ENCODE measurements at regions not wholly inside any gene's neighbourhood (a gene's known extent, or its start where the extent isn't known, plus 50 kb on each side); places are given as distances from the start of the nearest gene placed in this dataset.

DNA sequence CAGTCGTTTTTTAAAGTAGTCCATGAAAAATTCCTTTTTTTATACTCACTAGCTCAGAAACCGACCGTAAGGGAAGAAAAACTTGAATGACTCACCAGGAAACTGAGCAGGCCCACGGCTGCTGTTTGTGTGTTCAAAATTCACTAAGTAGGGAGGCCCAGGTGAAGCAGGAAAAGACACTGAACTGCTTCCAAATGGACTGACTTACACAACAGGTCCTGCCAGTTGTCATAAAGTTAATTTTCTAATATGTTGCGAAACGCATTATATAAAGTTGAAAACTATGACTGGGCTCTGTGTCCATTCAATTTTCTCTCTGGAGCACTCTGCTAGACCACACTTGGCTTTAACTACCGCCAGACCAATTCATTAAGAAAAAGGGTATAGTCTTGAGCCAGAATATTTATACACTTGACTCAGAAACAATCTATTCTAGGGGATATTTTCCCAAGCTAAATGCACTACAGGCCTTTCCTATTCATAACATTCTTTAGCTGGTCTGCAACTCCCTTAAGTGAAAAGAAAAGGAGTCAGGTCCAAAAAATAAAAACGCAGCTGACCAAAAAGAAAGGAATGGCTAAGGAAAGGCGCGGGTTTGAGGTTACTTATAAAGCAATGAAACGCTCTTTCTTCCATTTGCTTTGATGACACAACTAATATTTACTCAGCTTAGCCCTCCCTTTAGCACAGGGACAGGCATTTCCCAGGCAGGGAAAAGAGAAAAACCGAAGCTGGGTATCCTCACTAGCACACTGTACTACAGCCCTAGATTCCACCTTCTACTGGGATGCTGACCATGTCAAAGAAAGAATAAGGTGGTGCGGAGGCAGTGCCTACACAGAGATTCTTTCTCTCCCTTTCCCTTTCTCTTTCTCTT, 306.3 kb upstream of the ESRRG start:
- DNase-seq, result no peak

DNA sequence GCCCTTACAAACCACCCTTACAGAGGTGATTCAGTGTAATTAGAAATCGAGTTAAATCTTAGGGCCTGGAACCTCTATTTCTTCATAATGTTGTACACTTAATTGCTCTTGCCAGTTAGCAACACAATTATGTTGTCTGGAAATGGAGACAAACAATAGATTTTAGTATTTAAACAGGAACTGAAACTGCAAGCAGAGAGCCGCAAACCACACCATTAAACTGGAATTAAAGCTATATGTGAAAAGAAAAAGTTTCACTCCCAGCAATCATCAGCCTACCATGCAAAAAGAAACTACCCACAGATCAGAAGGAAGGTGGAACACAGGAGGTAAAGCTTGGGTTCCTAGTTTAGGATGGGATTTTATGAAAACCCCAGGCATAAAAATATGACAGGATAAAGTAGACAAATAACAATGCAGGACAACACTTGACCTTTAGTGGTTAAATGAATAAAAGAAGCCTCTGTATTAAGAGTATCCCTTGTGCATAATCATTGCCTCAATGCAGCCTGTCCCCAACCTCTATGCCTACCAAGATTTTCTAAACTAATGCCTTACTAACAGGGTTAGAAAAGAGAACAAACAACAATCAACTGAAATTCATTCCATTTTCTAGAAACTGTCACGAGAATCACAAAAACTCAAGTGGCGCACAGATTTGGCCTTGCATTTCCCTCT, 304.3 kb upstream of the ESRRG start:
- DNase-seq, result no peak

DNA sequence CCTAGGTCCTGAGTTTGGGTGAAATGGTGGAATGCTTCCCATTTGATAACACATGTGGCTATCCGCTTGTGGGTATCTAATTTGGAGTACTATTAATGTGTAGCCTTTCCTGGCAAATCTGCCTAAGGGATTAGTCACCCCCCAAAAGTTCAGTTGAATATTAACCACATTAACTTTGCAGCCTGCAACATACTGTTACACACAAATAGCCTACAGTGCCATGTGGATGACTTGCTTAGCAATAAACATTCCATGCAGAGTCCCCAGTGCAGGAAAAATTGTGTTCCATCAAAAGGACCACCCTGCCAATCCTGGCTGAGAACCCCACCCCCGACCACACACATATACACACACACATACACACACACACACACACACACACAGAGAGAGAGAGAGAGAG, 303.3 kb upstream of the ESRRG start:
- DNase-seq, result no peak

DNA sequence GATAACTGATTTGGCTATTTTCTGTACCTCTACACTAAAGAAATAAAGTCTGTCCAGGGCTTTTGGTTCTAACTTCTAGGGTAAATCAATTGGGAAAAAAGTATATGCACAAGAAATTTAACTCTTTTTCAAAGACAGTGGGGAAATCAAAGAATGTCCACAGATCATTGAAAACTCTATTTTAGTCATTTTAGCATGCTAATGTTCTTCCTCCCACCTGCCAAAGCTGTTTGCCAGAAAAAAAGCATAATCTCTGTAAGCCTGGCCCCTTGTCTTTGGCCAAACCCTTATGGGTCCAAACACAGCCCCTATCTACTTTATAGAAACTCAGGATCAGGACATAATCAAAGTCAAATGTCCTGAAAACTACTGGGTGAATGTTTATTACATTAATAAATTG, 302.2 kb upstream of the ESRRG start:
- DNase-seq, result no peak

DNA sequence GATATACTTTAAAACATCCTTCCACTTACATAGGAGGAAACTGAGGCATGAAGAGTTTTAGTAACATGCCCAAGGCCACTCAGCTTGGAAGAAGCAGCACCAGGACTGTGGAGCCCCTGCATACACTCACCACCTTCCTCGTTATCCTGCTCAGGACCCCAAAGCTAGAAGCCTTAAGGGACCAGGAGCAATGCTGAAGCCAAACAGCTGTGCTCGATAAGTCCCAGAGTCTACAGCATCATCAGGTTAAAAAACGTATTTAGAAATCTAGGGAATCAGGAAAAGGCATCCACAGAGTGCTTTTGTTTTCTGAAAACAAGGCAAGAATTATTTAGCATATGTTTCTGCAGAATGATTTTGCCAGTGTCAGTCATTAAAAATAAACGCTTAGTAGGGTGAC, 301.7 kb upstream of the ESRRG start:
- DNase-seq, result no peak

DNA sequence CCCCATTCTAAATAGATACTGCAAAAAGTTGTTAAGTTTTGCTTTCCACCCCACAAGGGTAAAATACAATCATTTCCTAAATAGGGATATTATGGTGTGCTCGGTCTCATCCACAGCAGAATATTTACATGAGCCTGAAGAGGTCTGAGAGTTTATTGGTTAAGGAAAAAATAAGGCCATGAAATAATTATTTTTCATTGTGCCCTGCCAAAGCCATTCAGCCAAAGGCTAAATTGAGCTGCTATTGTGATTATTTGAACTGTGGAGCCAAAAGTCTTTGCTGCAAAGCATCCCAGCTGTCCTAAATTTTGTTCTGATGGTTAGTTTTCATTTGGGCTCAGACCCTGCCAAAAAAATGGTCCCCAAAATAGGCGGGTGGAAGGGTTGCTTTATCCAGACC, 298.7 kb upstream of the ESRRG start:
- DNase-seq, result no peak

DNA sequence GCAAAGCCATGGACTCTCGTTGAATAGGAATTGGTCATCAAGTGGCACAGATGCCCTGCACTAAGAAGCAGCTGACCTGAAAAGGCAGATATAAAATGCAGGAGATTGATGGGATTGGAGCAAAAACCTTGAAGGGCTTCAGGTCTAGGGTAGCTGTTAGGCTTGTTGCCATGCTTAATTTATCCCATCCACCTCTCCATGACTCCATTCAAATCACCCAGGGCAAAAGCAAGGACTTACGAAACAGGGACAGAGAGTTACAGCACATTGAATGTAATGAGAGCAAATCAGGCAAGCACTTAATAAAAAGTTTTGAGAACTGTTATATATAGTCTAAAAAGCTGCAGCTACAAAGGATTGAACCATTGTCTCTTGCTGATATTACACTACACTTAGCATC, 298.2 kb upstream of the ESRRG start:
- no peak for DNase-seq

DNA sequence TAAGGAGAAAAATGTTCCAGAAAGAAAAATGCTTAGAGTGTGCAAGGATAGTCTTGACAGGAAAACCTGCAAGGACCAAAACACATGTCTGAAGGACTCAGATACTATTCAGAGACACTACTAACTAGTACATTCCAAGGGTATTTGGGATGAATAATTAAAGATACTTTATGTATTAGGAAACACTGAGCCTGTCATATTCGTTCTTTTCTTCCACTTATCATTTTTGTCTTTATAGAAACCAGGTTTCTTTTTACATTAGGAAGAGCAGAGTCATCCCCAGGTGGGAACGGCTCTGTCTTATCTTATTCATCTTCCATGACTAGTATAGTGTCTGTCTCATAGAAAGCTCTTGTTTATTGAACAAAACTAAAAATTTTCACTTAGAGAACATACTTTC, 296.2 kb upstream of the ESRRG start:
- DNase-seq, result no peak

DNA sequence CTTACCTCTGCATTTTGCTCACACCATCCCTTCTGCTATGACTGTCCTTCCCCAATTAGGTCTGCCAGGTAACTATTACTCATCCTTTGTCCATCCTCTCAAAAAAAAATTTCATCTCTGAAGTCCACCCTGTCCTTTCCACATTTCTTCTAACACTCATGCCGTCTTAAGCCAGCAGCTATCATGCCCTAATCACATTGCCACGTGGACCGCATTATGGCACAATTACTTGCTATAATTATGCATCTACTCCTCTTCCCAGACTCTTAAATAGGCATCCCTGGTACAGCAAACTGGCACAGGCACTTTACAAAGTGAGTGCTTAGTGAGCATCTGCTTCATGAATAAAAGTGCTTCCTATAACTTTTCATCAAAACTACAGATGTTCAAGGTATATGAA, 295.4 kb upstream of the ESRRG start:
- DNase-seq, result no peak

DNA sequence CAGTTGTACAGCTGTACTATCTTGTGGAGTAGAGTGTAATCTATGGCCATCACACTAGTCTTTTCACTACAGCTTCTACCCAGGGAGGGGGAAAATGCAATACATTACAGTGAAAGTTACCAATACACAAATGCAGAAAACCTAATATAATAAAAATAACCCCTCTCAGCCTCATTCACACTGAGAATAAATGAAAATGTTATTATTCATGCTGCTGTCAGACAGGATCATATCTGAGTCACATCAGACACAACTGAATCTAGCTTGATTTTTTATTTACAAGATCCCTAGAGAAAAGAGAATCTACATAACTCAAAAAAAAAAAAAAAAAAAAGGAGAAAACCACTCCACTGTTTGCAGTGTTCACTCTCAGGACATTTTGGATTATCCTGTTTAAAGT, 293.9 kb upstream of the ESRRG start:
- no peak for DNase-seq

DNA sequence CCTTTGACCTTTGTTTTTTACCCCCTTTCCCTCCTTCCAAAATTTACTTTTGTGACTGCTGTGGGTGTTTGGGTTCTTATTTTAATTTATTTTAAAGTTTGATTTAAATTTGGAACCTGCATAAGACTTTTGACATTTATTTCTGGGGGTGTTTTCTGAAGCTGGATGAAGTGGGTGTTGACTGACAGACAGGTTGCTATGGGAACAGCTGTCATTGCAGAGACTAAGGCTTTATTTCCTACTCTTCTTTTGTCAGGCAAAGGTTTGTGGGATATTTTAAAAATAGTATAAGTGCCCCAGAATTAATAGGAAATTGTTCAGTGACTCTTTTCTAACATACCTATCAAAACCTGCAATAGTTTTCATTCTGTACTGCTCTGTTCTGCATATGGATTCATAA, 290.8 kb upstream of the ESRRG start:
- DNase-seq, result no peak

DNA sequence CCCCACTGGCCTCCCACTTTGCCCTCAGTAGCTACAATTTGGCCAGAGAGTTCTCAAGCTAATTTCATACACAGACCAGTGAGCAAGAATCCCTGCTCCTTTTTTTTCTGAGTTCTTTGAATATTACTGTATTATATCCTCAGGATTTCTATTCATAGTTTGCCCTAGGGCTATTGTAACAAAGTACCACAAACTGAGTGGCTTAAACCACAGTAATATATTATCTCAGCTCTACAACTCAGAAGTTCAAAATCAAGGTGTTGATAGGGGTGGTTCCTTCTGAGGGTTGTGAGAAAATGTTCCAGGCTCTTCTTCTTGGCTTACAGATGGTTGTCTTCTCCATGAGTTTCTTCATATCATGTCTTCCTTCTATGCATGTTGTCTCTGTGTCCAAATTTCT, 289.4 kb upstream of the ESRRG start:
- no peak for DNase-seq

DNA sequence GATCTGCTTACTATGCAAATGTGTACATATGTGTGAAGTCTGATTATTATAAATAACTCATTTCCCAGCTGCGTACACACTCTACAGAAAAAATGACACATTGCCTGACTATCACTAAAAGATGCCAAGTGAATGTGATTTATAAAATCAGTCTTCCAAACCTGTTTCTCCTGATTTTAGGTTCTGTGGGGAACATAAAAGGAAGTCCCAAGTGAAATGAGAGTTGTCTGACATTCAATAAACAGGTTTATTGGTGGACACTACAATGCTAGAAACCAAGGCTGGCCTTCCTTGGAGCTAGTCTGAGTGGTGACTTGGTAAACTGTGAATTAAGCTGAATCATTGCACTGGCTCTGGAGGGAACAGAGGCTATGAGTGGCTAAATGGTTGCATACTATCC, 287.9 kb upstream of the ESRRG start:
- DNase-seq, result no peak

DNA sequence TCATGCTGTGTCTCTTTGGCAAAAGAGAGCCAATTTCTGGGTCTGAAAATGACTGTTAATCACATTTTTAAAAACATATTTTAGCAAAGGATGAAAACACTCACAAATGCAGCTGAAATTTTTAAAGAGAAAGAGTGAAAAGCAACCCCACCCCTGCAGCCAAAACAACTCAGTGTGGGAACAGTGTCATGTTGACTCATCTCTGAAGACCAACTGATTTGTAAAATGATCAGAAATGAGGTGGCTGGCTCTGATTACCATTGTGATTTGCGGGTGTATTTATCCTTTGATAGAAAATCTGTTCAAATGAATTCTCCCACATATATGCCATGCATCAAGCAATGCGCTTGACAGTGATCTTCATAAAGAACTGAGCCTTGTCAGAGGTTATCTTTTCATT, 287.0 kb upstream of the ESRRG start:
- DNase-seq, result no peak

DNA sequence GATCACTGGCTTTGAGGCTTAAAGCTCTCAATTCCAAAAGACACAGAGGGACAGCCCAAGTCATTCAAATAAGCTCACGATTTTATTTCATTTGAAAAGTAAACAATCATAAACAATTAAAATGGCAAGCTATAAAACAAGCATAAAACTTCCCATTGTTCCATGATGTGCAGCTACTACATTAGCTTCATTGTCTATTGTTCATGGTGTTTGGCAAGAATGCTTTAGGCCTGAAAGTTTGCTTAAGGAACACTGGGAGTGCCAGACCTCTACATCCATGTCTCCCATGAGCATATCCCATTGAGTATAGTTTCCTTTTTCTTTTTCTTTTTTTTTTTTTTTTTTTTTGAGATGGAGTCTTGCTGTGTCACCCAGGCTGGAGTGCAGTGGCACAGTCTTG, 286.1 kb upstream of the ESRRG start:
- no peak for DNase-seq

DNA sequence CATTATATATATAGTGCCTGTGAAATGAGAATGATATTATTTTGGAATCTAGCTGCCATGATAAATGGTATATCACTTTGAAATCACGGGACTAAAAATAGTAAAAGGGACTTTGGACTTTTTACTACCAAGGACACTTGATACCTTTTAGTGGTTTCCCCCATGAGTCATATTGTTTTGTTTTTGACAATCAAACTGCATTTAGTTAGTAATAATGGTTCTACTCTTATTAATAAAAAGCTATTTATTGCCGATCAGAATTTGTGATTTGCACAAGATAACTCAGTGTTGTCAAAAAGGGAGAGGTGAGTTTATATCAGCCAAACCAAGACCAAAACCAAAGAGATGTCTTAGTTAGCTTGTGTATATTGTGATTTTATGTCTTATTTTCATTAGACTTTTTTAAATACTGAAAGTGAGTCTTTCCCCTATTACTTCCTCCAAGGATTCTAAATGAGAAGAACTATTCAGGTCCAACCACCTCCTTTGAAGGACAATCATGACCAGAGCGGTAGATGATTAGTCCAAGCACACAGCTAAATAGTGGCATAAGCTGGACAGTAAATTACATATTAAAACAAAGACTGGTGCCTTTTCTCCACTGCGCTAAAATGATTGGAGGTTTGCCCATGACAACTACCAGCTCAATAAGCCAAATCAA, 281.7 kb upstream of the ESRRG start:
- no peak for DNase-seq

DNA sequence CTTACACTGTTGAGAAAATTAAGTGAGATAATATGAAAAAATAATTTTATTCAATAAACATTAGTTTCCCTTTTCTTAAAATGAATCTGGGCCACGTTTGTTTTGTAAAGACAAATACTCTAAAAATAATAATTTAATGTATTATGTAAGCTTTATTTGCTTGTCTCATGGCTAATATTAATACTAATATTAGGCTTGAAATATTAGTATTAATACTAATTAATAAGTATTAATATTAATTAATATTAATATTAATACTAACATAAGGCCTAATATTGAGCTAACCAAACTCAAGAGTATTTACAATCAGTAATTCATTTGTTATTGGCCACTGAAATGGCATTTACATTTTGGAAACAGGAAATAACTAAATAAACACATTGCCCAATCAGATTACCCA, 280.1 kb upstream of the ESRRG start:
- DNase-seq, result no peak

DNA sequence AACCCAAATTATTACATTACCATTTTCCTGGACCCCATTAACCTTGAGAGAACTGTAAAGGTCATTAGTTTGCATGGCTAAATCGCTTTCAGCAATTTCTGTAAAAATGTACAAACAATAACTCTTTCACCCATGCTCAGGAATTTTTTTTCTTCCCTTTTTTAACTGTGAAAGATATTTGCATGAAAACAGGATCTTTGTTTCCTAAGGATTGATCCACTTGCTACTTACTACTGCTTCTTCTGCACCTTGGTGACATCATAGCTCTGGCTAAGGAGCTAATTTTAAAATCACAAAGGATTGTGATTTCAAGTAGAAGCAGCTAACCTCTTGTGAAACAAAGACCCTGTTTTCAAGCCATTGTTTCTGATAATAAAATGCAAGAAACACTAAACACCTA, 274.6 kb upstream of the ESRRG start:
- DNase-seq, result no peak

DNA sequence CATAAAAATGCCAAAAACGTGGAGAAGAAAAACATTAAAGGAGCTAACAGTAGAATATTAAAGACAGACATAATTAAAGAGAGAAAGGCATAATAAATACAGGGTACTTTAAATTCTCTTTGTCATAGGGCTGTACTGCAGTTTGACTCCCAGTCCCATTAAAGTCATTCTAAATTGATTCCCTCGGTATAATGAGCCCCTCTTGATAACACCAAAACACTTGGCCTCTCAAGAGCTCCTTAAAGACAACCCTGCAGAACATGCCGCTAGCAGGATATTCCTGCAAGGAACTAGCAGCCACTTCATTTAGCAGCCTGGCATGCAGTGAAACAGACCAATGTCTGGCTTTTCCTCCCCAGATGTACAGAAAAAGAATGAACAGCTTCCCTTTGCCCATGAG, 273.8 kb upstream of the ESRRG start:
- no peak for DNase-seq

DNA sequence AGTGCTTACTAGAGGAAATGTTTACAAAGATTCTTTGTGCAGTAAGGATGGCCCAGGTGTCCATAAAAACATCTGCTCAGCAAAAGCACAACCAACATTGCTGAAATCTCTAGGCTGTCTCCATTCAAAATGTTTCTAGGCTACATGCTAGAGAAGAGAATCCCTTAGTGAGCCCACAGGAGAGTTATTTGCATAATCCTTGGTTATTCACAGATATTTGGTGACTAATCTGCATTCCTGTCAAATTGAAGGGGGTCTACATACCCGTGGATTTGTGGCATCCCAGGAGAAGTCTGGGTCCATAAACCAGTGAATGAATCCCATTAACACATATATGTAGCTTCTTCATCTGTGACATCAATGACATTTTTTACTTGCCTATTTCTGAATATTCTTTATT, 261.3 kb upstream of the ESRRG start:
- DNase-seq, result no peak

DNA sequence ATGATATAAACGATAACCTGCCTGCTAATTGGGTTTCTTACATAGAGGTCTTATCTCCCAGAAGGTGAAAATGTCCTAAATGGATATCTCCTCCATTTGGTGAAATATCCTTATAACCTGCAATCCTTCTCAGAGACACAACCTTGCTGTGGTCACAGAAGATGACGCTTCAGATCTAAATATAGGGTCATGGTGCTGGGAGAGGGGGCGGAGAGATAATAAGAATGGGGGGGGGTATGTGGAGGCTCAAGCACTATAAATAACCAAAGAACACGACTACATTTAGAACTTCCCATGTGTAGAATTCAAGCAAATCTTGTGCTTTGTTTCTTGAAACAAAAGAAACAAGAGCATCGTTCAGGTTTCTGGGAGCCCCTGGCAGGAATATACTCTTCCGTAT, 260.6 kb upstream of the ESRRG start:
- DNase-seq, result no peak

DNA sequence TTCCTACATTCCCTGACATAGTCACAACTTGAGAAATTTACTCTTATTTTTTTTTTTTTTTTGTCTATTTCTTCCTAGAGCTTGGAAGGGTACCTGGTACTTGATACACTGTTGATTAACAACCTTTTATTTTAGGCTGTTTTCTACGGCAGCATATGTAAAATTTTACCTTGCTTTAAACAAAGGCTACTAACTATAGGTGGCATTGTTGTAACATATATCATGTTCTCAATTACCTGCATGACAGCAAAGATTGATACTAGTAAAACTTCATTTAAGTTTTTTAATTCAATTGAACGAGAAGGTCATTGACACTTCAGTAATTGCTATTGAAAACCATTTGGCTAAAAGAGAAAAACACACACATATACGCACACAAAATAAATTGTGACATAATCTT, 238.3 kb upstream of the ESRRG start:
- no peak for DNase-seq

DNA sequence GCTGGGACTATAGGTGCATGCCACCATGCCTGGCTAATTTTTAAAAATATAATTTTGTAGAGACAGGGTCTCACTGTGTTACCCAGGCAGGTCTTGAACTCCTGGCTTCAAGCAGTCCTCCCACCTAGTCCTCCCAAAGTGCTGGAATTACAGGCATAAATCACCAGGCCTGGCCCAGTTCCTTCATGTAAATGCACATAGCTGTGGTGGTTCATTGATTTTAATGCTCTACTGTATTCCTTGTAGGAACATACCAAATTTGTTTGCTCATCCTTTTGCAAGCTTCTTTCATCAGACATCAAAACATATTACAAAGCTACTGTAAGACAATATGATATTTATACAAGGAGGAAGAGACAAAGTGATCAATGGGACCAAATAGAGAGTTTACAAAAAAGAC, 237.5 kb upstream of the ESRRG start:
- DNase-seq, result no peak

DNA sequence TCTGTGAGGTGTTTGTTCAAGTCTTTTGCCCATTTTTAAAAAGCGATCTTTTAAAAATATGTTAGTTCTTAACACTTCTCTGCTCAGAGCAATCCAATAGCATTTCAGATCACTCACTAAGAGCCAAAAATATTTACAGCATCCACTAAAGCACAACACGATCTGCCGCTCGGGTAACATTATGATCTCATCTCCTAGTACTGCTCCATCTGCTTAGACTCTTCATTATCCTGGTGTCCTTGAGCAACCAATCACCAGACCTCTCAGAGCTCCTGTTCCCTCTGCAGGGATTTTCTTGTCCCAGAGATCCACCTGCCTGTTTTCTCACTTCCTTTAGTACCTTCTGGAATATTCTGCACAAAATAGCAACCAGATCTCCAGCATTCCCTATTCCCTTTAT, 235.3 kb upstream of the ESRRG start:
- DNase-seq, result no peak

Data from retina (tissue), 1 donor.